Frontal cortex (tissue), 3 donors: ENCODE measurements at regions not wholly inside any gene's neighbourhood (a gene's known extent, or its start where the extent isn't known, plus 50 kb on each side); places are given as distances from the start of the nearest gene placed in this dataset.

Experiments
- DNase-seq, 2 donors: peaks; one replicate each; pipeline ENCODE4 v3.0.0; 2012; ENCODE audit warnings: low spot score in 2 of 2
- FAIRE-seq: peaks from 2 replicates; lab custom pipeline; 2012; peaks lifted over from hg19 to GRCh38; lab: Jason Lieb, UNC
- donor health status: control.
- donor health status: control.
- donor health status: control.

- FAIRE-seq: no peak
- no peak for DNase-seq
These were observed 329.7 kb upstream of the NECTIN3 start for GRCh38 chr3:110741891-110742290.

- no peak for DNase-seq
- no peak for FAIRE-seq
These were observed 328.4 kb upstream of the NECTIN3 start for GRCh38 chr3:110743202-110743601.

GRCh38 chr3:110743984-110744383 is 327.6 kb upstream of the NECTIN3 start:
- DNase-seq: no peak
- FAIRE-seq: no peak

- DNase-seq (no peak), FAIRE-seq (no peak)
These were observed 326.9 kb upstream of the NECTIN3 start for GRCh38 chr3:110744723-110745122.

GRCh38 chr3:110749006-110749405 is 322.6 kb upstream of the NECTIN3 start:
- DNase-seq (no peak), FAIRE-seq (no peak)

GRCh38 chr3:110750201-110750600 is 321.4 kb upstream of the NECTIN3 start:
- FAIRE-seq (no peak), DNase-seq (no peak)

GRCh38 chr3:110752307-110752706 is 319.3 kb upstream of the NECTIN3 start:
- FAIRE-seq (no peak), DNase-seq (no peak)

GRCh38 chr3:110753516-110753915 is 318.1 kb upstream of the NECTIN3 start:
- no peak for FAIRE-seq
- DNase-seq: no peak

GRCh38 chr3:110754212-110754916 is 317.3 kb upstream of the NECTIN3 start:
- no peak for FAIRE-seq
- no peak for DNase-seq

GRCh38 chr3:110755345-110755744 is 316.3 kb upstream of the NECTIN3 start:
- no peak for DNase-seq
- FAIRE-seq: no peak

GRCh38 chr3:110756705-110757104 is 314.9 kb upstream of the NECTIN3 start:
- no peak for DNase-seq

GRCh38 chr3:110758208-110758607 is 313.4 kb upstream of the NECTIN3 start:
- DNase-seq (no peak), FAIRE-seq (no peak)

More at GRCh38 chr3:110756705-110757104, 314.9 kb upstream of the NECTIN3 start:
- no peak for FAIRE-seq

- DNase-seq: no peak
These were observed 304.5 kb upstream of the NECTIN3 start for GRCh38 chr3:110767156-110767555.

GRCh38 chr3:110767838-110768237 is 303.8 kb upstream of the NECTIN3 start:
- FAIRE-seq (no peak), DNase-seq (no peak)

More at GRCh38 chr3:110767156-110767555, 304.5 kb upstream of the NECTIN3 start:
- FAIRE-seq: no peak

GRCh38 chr3:110773413-110773954 is 298.1 kb upstream of the NECTIN3 start:
- no peak for FAIRE-seq
- DNase-seq: no peak

GRCh38 chr3:110774496-110775265 is 296.9 kb upstream of the NECTIN3 start:
- DNase-seq (no peak), FAIRE-seq (no peak)

GRCh38 chr3:110779581-110779980 is 292.0 kb upstream of the NECTIN3 start:
- DNase-seq (no peak), FAIRE-seq (no peak)

GRCh38 chr3:110783541-110783940 is 288.1 kb upstream of the NECTIN3 start:
- FAIRE-seq (no peak), DNase-seq (no peak)

- FAIRE-seq (no peak), DNase-seq (no peak)
These were observed 282.8 kb upstream of the NECTIN3 start for GRCh38 chr3:110788794-110789193.

- no peak for FAIRE-seq
- DNase-seq: no peak
These were observed 282.3 kb upstream of the NECTIN3 start for GRCh38 chr3:110789315-110789714.

- FAIRE-seq (no peak), DNase-seq (no peak)
These were observed 281.0 kb upstream of the NECTIN3 start for GRCh38 chr3:110790631-110791030.
